Body of pancreas (tissue), 4 donors: ENCODE measurements at regions not wholly inside any gene's neighbourhood (a gene's known extent, or its start where the extent isn't known, plus 50 kb on each side); places are given as distances from the start of the nearest gene placed in this dataset.

Experiments
- ATAC-seq: fragments of 150-250 bp; one replicate; pipeline ENCODE4 v1.9.1; 2016
- DNase-seq, 4 donors: peaks; one replicate each; pipeline ENCODE4 v3.0.0-alpha.2; 2019
- H3K27ac ChIP-seq, 4 donors: fragments of 200-600 bp; sonication (generic); 1 replicate in 3 of 4; 2 replicates in 1 of 4; pipeline versions ENCODE4 v1.5.1 to v1.6.1; 2016 to 2019; ENCODE audit warnings: mild to moderate bottlenecking in 1 of 4, mixed read lengths in 1 of 4, moderate library complexity in 1 of 4
- H3K27me3 ChIP-seq, 2 donors: fragments of 200-600 bp; sonication (generic); one replicate each; pipeline ENCODE4 v1.6.0; 2016; ENCODE audit warnings: mild to moderate bottlenecking in 1 of 2
- H3K36me3 ChIP-seq, 2 donors: fragments of 200-600 bp; sonication (generic); replicated peaks in 1 of 2; 2 replicates each; pipeline ENCODE4 v1.5.1; 2016; ENCODE audit warnings: low read depth in 2 of 2; ENCODE audit not compliant: insufficient read depth in 1 of 2
- H3K4me1 ChIP-seq: fragments of 200-600 bp; sonication (generic); one replicate; pipeline ENCODE4 v1.6.0; 2016
- H3K4me3 ChIP-seq, 2 donors: fragments of 200-600 bp; sonication (generic); 1 replicate in 1 of 2; 2 replicates in 1 of 2; pipeline ENCODE4 v1.5.1; 2016 to 2019
- H3K9me3 ChIP-seq, 3 donors: fragments of 200-600 bp; sonication (generic); 1 replicate in 2 of 3; 2 replicates in 1 of 3; pipeline ENCODE4 v1.5.1; 2016
- POLR2A ChIP-seq, 3 donors: fragments of 450-650 bp; IDR thresholded peaks; one replicate each; pipeline ENCODE4 v1.6.1; 2016; ENCODE audit warnings: antibody characterized with exemption in 3 of 3, mild to moderate bottlenecking in 2 of 3
- WGBS, 2 donors: methylation state at CpG; one replicate each; pipeline ENCODE4 v1.1.5; 2017; 5-methylcytosine and 5-hydroxymethylcytosine counted together
- intact Hi-C: fragments of 100-400 bp; cut with DNase I; formaldehyde crosslinking; loops from one replicate; pipeline ENCODE4 v1.15.1; 2023
- TF ChIP-seq, protein P1 (sequence below), 7 experiments: fragments of 450-650 bp in 4 of 7; fragments of 200-600 bp in 3 of 7; sonication (generic) in 3 of 7; IDR thresholded peaks; one replicate each; pipeline ENCODE4 v1.5.1; 2016 to 2019; ENCODE audit warnings: antibody characterized with exemption in 7 of 7

DNA sequence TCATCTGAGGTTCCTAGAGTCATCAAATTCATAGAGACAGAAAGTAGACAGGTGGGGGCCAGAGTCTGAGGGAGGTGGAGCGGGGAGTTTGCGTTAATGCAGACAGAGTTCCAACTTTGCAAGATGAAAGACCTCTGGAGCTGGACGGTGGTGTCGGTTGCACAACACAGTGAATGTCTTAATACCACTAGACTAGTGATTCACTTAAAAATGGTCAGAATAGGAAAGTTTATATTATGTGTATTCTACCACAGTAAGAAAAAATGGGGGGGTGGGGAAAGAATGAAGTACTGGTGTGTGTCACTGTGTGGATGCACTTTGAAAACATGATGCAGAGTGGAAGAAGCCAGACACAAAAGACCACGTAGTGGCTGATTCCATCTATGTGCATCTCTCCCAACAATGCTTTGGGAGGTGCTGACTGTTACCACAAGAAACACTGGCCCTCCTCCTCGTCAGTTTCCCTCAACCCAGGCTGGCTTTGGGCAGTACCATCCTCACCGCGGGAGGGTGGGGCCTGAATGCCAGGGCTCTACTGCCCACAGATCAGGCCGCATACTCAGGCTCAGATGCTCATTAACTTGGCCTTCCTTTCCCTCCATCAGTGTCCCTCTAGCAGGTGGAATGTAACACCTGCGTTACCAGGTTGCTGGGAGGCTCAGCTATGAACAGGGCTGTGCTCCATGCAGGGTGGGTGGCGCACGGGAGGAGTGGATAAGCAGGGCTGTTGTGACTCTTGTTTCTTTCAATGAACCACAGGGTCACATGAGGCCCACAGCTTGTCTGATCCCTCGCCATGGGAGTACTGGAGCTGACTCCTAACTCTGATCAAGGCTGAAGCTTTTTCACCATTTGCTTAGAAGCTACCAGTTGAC, 297.0 kb downstream of the CTTN start:
- intact Hi-C loops, result no loop called here
- ATAC-seq, result no peak
- Histone ChIP-seq H3K36me3 (no peaks in the 10 kb centered on the region), H3K27ac (no peak overlapping the region), H3K4me3 (no peak overlapping the region), H3K27me3 (no peaks in the 10 kb centered on the region), H3K9me3 (no peaks in the 10 kb centered on the region), H3K4me1 (peaks cover 15% of the 10 kb centered on the region)
- no peak for DNase-seq
- 90 to 92% methylated on average over 10 to 13 of the region's 13 CpGs for WGBS, 2 donors
- TF ChIP-seq, protein P1, sequence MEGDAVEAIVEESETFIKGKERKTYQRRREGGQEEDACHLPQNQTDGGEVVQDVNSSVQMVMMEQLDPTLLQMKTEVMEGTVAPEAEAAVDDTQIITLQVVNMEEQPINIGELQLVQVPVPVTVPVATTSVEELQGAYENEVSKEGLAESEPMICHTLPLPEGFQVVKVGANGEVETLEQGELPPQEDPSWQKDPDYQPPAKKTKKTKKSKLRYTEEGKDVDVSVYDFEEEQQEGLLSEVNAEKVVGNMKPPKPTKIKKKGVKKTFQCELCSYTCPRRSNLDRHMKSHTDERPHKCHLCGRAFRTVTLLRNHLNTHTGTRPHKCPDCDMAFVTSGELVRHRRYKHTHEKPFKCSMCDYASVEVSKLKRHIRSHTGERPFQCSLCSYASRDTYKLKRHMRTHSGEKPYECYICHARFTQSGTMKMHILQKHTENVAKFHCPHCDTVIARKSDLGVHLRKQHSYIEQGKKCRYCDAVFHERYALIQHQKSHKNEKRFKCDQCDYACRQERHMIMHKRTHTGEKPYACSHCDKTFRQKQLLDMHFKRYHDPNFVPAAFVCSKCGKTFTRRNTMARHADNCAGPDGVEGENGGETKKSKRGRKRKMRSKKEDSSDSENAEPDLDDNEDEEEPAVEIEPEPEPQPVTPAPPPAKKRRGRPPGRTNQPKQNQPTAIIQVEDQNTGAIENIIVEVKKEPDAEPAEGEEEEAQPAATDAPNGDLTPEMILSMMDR (IDR thresholded peaks at IDR 0.05), result no peak
- no peak for TF ChIP-seq POLR2A (IDR thresholded peaks at IDR 0.05)

DNA sequence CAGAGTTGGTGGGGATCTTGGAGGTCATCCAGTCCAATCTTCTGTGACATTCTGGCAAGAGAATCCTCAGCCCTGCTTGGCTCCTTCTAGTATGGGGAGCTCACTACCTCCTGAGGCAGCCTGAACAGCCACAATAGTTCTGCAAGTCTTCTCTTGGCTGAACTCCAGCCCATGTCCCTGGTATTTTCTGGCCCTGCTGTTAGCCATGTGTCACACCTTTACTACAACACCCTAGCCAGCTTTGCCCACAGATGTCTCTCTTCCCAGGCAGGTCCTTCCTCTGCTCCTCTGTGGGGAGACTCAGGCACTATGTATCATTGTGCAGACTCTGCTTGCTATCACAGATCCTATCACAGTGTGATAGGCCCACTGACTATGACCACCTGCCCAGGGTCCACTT, 297.7 kb downstream of the CTTN start:
- H3K27ac ChIP-seq, result peak overlapping the region in 1 of 4 donors; percentile 2
- peak; percentile 69 for ATAC-seq
- no peak for TF ChIP-seq POLR2A (IDR thresholded peaks at IDR 0.05)
- TF ChIP-seq, protein P1 (IDR thresholded peaks at IDR 0.05), result no peak
- no peak overlapping the region for H3K4me3 ChIP-seq
- H3K4me1 ChIP-seq, result peaks cover 15% of the 10 kb centered on the region
- no peaks in the 10 kb centered on the region for H3K27me3 ChIP-seq
- H3K9me3 ChIP-seq, result no peaks in the 10 kb centered on the region
- DNase-seq, result peak; percentile 59 to 84 (median 77)
- no peaks in the 10 kb centered on the region for H3K36me3 ChIP-seq
- intact Hi-C loops, result no loop called here

DNA sequence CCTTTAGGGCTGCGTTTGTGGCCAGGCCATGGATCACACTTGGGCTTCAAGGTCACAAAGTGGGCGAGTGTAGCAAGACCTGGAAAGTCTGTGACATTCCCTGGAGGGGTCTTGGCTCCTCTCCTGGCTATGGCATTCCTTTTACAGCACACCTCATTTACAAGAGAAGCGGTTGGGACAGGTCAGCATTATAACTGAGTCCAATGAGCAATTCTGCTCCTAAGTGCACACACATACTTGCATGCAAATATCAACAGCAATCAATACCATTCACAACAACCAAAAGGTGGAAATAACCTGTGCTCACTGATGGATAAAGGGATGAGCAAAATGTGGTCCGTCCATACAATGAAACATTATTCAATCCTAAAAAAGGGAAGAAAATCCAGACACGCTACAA, 298.2 kb downstream of the CTTN start:
- Histone ChIP-seq H3K9me3 (no peaks in the 10 kb centered on the region), H3K27me3 (no peaks in the 10 kb centered on the region), H3K27ac (peak overlapping the region in 1 of 4 donors; percentile 2), H3K36me3 (no peaks in the 10 kb centered on the region), H3K4me1 (peaks cover 15% of the 10 kb centered on the region), H3K4me3 (no peak overlapping the region)
- TF ChIP-seq POLR2A (IDR thresholded peaks at IDR 0.05), result no peak
- TF ChIP-seq, protein P1 (IDR thresholded peaks at IDR 0.05), result no peak
- DNase-seq, result no peak
- intact Hi-C loops, result no loop called here
- WGBS, 2 donors, result 78 to 96% methylated on average over 3 to 5 of the region's 5 CpGs
- ATAC-seq, result no peak

DNA sequence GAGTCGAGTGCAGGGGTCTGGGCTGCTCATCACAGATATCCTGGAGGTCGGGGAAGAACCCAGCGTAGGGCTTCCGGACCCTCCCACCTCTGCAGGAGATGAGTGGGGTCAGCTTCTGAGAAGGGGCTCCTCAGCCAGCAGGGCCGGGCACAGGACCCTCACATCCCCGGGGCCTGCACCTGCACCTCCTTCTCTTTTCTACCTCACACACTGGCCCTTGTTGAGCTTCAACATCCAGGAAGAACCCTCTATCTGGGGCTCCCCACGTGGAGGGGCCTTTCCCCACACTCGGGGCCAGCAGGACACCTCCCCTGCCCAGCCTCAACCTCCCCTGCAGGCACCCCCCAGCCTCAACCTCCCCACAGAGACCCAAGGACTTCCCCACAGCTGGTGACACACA, 299.4 kb downstream of the CTTN start:
- DNase-seq, result no peak
- Histone ChIP-seq H3K27ac (no peak overlapping the region), H3K4me3 (no peak overlapping the region), H3K36me3 (no peaks in the 10 kb centered on the region), H3K27me3 (no peaks in the 10 kb centered on the region), H3K4me1 (peaks cover 15% of the 10 kb centered on the region), H3K9me3 (no peaks in the 10 kb centered on the region)
- 77 to 86% methylated on average over 6 to 8 of the region's 8 CpGs for WGBS, 2 donors
- TF ChIP-seq, protein P1 (IDR thresholded peaks at IDR 0.05), result no peak
- no peak for TF ChIP-seq POLR2A (IDR thresholded peaks at IDR 0.05)
- ATAC-seq, result no peak
- intact Hi-C loops, result no loop called here

GRCh38 chr11:70698871-70699270, 300.5 kb downstream of the CTTN start:
- Histone ChIP-seq H3K27me3 (no peaks in the 10 kb centered on the region), H3K36me3 (no peaks in the 10 kb centered on the region), H3K4me3 (no peak overlapping the region), H3K27ac (no peak overlapping the region), H3K4me1 (peaks cover 18% of the 10 kb centered on the region), H3K9me3 (no peaks in the 10 kb centered on the region)
- DNase-seq, result no peak
- TF ChIP-seq POLR2A (IDR thresholded peaks at IDR 0.05), result no peak
- TF ChIP-seq, protein P1 (IDR thresholded peaks at IDR 0.05), result no peak
- intact Hi-C loops, result no loop called here
- ATAC-seq, result no peak
- 78 to 86% methylated on average over 2 of the region's 2 CpGs for WGBS, 2 donors
